ENCODE measurements at regions not wholly inside any gene's neighbourhood (a gene's known extent, or its start where the extent isn't known, plus 50 kb on each side); places are given as distances from the start of the nearest gene placed in this dataset.

Small RNAs in the stretch of these regions (small RNA-seq; reads per million reads assigned to genes)
- 0 reads per million in 7 experiments for gene RN7SL582P

Measured in SK-N-SH (cell line).